ENCODE measurements at regions not wholly inside any gene's neighbourhood (a gene's known extent, or its start where the extent isn't known, plus 50 kb on each side); places are given as distances from the start of the nearest gene placed in this dataset.

DNA sequence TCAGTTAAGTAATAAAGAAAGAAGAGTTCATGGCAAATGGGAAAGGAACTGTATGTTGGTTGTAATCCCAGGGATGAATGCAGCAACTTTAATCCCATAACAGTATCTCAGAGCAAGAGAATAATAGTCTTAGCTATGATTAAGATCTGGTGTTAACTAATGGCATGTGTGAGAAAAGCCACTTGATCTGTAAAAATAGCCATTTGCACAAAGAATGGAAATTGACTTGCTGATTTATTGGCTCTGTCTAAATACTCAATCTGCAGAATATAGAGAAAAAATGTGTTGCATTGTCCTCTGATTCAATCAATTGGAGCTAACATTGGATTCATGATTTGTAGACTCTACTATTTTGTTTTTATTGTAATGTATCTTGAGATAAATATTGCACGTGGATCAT lies 987.0 kb downstream of the NSUN3 start:
- ChIA-PET POLR2A (no interaction called here), CTCF (interaction anchor here (1.1 kb wide), 1 partner anchor 12 kb away, joined by 4 read pairs; no protein-coding TSS in a partner anchor)
- DNase-seq (ENCODE audit: extremely low spot score), result no peak
- TF ChIP-seq, protein P1, sequence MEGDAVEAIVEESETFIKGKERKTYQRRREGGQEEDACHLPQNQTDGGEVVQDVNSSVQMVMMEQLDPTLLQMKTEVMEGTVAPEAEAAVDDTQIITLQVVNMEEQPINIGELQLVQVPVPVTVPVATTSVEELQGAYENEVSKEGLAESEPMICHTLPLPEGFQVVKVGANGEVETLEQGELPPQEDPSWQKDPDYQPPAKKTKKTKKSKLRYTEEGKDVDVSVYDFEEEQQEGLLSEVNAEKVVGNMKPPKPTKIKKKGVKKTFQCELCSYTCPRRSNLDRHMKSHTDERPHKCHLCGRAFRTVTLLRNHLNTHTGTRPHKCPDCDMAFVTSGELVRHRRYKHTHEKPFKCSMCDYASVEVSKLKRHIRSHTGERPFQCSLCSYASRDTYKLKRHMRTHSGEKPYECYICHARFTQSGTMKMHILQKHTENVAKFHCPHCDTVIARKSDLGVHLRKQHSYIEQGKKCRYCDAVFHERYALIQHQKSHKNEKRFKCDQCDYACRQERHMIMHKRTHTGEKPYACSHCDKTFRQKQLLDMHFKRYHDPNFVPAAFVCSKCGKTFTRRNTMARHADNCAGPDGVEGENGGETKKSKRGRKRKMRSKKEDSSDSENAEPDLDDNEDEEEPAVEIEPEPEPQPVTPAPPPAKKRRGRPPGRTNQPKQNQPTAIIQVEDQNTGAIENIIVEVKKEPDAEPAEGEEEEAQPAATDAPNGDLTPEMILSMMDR (IDR thresholded peaks at IDR 0.05; ENCODE audit: control extremely low read depth, extremely low read depth, low read depth, missing control alignments), result no peak

DNA sequence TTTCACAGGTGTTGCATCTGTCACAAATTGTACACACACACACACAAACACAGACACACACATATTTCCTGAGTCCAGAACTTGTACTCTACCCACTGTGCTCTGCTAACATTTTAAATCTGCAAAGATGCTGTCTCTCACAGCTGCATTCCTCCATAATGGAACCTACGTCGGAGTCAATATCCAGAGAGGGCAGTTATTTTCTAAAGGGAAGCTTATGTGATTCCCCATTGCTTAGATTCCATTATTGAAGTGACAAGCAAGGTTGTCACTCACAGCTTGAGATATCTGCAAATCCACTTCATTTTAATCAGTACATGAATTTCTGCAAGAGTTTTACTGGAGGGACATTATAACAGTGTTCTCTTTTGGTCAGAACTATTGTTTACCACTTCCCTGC lies 992.4 kb downstream of the NSUN3 start:
- ChIA-PET CTCF (no interaction called here), POLR2A (no interaction called here)
- no peak for DNase-seq (ENCODE audit: extremely low spot score)
- TF ChIP-seq, protein P1 (IDR thresholded peaks at IDR 0.05; ENCODE audit: control extremely low read depth, extremely low read depth, low read depth, missing control alignments), result no peak

DNA sequence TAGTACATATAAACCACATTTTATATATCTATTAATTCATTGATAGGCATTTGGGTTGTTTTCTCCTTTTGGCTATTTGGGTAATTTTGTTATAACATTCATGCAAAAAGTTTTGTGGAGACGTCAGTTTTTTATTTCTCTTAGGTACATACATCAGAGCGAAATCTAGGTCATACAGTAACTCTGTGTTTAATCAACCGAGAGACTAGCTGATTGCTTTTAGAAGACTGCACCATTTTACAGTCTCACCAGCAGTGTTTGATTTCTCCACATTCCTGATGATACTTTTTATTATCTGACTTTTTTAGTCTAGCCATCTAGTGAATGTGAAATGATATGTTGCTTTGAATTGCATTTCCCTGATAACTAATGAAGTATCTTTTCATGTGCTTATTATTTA lies 1019.3 kb downstream of the NSUN3 start:
- TF ChIP-seq, protein P1 (IDR thresholded peaks at IDR 0.05; ENCODE audit: control extremely low read depth, extremely low read depth, low read depth, missing control alignments), result no peak
- no peak for DNase-seq (ENCODE audit: extremely low spot score)
- ChIA-PET CTCF (no interaction called here), POLR2A (no interaction called here)

DNA sequence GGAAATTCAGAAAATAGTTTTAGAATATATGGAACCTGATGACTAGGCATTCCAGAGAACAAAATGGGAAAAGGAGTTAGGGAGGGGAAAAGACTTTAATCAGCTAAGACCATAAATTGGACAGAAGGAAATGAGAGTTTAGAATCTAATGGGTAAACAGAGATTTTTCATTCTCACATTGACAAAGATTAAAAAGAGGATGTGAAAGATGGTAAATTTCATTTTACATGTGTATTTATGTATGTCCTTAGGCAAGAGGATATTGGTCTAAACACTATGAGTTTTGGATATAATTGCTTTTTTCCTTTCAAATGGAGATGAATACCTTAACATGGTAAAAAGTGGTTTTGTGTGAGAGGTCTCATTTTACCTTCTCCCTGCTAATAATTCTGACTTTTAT lies 1021.9 kb downstream of the NSUN3 start:
- TF ChIP-seq, protein P1 (IDR thresholded peaks at IDR 0.05; ENCODE audit: control extremely low read depth, extremely low read depth, low read depth, missing control alignments), result no peak
- no peak for DNase-seq (ENCODE audit: extremely low spot score)
- ChIA-PET CTCF (no interaction called here), POLR2A (no interaction called here)

DNA sequence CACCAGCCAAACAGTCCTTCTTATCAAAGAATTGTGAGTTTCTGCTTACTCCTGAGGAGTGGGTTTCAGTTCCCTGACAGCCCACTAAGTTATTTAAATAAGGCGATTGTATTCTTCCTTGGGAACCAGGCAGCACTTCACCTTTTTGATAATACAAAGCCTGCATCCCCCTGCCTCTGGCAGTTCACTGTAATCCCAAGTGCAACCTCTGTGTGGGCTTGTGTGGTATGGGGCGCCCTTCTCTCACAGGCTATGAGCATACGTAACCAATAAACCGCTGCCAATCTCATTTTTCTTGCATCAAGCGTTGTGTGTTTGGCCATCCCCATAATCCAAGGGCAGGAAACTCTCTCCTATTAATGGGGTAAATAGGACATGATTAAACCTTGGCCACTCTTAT lies 1025.6 kb downstream of the NSUN3 start:
- POLR2A ChIA-PET, result no interaction called here
- TF ChIP-seq, protein P1 (IDR thresholded peaks at IDR 0.05; ENCODE audit: control extremely low read depth, extremely low read depth, low read depth, missing control alignments), result no peak
- CTCF ChIA-PET, result no interaction called here
- no peak for DNase-seq (ENCODE audit: extremely low spot score)

DNA sequence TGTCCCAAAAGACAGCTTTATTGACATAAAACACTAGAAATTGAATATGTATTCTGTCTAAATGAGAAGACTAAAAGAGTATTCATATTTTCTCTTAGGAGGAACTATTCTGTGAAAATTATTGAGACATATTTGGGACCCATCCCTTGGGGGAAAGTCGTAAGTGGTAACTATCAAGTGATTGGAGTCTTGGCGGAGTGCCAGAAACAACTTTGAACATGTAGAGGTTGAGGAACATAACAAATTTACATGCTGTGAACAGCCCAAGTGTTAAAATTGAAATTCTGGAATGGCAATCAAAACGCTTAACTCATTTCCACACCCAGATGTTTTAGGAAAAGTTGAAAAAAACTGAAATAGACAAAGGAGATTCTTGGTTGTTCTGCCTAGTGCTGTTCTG lies 1034.6 kb downstream of the NSUN3 start:
- CTCF ChIA-PET, result no interaction called here
- POLR2A ChIA-PET, result no interaction called here
- TF ChIP-seq, protein P1 (IDR thresholded peaks at IDR 0.05; ENCODE audit: control extremely low read depth, extremely low read depth, low read depth, missing control alignments), result no peak
- DNase-seq (ENCODE audit: extremely low spot score), result no peak

DNA sequence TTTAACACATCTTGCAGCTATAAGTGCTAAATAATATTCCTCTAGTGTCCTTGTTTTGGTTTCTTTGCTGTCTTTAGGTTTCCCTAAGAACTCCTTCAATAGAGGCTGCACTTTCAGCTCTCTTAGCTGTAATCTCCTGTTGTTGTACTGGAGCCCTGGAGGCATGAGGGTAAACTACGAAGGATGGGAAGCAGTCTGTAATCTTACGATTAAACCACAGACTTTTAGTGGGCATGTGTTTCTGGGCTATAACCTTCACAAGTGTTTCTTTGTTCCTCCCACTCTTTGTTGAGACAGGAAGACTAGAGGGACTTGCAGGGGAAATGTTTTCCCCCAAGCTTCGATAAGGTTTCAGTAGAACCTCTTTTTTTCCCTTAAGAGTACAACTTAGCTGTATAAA lies 1058.1 kb downstream of the NSUN3 start:
- no peak for DNase-seq (ENCODE audit: extremely low spot score)
- POLR2A ChIA-PET, result no interaction called here

More for the DNA sequence above, 1058.1 kb downstream of the NSUN3 start:
- TF ChIP-seq, protein P1 (IDR thresholded peaks at IDR 0.05; ENCODE audit: control extremely low read depth, extremely low read depth, low read depth, missing control alignments), result no peak
- CTCF ChIA-PET, result no interaction called here

Measured in GM10248 (cell line).